Hematopoietic multipotent progenitor cell treated with erythropoietin and hydrocortisone succinate and interleukin-3 and kit ligand, for 4 days (in vitro differentiated cells): ENCODE measurements at regions not wholly inside any gene's neighbourhood (a gene's known extent, or its start where the extent isn't known, plus 50 kb on each side); places are given as distances from the start of the nearest gene placed in this dataset.
"Not testable (repeated sequence)": the region's sequence is repeated elsewhere in the genome, so short reads cannot be mapped to it uniquely, and the experiment has no call there.

ENCODE experiments used
- DNase-seq: peaks from one replicate; pipeline ENCODE4 v3.0.0-alpha.2; 2015

GRCh38 chrX:150058728-150059127 lies 120.4 kb upstream of the EOLA2 start:
- no peak for DNase-seq

DNA sequence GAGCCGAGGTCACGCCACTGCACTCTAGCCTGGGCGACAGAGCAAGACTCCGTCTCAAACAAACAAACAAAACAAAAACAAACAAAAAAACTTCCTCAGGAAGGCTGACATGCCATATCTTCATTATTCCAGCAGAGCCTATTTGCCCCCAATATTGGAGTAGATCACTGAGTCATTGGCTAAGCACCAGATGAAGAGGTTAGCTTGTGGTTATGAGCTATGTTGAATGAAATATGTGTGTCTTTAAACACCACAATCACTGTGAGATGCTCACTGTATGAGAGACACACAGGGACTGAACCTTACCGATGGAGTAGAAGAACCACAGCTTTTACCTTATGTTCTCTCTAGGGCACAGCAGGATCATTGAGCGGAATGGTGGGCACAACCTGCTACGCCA lies 122.1 kb upstream of the EOLA2 start:
- DNase-seq, result no peak

DNA sequence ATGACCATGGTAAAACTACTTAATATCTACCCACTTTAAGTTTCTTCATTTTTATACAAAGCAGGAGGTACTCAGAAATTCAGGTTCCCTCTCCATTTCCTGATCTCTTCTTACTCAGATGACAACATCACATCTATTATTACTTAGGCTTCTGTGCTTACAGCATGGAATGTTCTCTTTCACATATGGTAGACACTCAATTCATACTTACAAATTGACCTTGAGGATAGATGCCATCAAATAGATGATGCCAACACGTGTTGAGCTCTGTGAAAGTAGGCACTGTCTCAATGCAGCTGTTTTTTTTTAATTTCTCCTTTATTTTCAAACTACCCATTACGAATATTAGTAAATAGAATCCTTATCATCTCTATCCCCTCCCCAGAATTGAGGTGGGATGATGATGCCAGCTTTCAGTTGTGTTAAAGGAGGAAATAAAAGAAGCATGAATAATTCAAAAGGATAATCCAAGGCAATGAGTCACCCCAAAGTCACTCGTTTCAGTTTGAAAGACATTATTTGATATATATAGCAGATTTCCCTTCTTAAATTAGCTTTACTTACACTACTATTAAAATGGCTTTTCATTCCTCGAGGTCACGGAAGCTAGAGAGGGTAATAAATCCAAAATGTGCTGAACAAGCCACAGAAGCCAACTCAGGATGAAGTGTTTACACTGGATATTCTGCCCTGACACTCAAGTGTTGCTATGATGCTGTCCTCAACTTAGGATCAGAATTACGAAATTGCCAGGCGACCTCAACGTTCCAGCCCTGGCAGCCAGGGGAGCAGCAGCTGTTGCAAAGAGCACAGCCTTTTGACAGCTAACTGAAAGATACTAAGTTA lies 124.2 kb upstream of the EOLA2 start:
- DNase-seq, result peak; percentile 6

DNA sequence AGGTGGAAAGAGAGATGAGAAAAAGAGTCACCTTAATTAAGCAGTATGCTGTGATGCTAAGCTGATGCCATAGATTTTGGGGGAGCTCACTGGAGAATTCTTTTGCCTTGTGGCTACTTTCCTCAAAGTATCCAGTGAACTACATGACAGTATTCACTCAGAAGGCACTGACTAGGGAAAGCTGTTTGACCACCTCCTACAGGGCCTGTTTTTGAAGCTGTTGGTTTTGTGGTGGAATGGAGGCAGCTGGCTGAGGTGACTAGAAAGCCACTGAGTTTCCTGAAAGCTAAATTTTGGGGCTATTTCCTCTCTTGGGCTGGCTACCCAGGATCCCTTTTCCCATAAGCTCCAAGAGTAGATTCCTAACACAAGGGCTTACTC lies 124.8 kb upstream of the EOLA2 start:
- DNase-seq, result peak; percentile 2

DNA sequence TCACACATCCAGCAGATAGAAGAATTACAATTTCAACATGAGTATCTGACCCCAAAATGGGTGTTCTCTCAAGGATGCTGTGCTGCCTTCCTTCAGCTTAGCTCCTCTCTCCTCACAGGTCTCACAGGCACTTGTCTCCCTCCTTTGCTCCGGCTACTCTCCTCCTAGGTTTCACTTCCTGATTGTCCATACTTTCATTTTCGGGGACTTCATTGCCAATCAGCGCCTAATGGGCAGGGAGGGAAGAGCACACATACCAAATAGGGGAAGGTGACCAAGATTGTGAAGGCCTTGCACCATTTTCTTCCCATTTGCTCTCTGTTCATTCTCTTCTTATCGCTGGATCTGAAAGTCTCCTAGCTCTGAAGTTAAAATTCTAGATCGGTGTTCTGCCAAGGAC lies 125.4 kb upstream of the EOLA2 start:
- no peak for DNase-seq

DNA sequence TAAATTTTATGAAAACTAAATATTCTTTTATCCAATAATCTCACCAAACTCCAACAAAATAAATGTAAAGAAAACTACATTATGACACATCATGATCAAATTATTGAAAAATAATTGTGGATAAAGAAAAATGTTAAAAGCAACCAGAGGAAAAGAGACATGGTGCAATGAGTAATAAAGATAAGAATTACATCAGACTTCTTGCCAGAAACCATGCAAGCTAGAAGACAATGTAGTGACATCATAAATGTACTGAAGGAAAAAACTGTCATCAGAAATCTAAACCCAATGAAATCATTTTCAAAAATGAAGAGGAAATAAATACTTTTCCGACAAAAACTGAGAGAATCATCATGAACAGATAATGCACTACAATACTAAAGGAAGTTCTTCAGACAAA lies 135.9 kb upstream of the EOLA2 start:
- no peak for DNase-seq

DNA sequence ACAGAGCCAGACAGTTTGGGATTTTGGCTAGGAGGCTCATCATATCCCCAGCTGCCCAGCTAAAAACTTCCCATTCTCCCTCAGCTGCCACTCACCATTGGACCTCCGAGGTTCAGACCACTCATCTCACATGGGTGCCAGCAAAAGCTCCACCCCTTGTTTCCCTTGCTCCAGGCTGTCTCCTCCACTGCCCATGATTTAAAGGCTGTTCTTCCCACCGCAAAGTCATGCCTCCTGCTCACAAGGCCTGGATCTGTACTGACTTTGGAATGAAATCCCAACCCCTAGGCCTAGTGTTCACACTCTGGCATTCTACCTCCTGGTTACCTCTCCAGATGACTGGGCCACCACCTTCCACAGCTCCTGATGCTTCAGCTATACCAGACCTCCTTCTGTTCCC lies 142.2 kb upstream of the EOLA2 start:
- DNase-seq, result no peak

GRCh38 chrX:150081076-150081475 lies 142.8 kb upstream of the EOLA2 start:
- no peak for DNase-seq

- DNase-seq, result no peak
Observed at GRCh38 chrX:150084496-150085229, 146.4 kb upstream of the EOLA2 start.

GRCh38 chrX:150085881-150086280 lies 147.6 kb upstream of the EOLA2 start:
- no peak for DNase-seq

- DNase-seq, result no peak
Observed at GRCh38 chrX:150086371-150086770, 148.1 kb upstream of the EOLA2 start.

- DNase-seq, result no peak
Observed at GRCh38 chrX:150087612-150088011, 149.3 kb upstream of the EOLA2 start.

DNA sequence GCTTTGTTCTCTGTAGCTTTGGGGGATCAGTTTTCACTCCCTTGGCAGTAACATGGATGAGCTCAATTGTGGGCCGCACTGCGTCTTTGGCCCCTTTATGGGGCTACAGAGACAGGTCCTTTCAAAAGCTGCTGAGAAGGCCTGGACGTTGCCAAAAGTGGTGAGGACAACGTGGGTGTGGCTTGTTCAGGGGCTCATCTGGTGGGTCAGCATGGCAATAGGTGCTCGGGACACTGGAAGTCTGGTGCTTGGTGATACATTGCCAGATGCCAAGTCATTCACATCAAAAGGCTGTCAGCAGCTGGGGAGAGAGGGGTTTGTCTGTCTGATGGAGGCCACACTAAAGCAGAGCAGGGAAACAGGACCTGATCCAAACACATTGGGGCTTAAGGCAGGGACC lies 149.8 kb upstream of the EOLA2 start:
- DNase-seq, result no peak

GRCh38 chrX:150088766-150089518 lies 150.7 kb upstream of the EOLA2 start:
- DNase-seq, result no peak

DNA sequence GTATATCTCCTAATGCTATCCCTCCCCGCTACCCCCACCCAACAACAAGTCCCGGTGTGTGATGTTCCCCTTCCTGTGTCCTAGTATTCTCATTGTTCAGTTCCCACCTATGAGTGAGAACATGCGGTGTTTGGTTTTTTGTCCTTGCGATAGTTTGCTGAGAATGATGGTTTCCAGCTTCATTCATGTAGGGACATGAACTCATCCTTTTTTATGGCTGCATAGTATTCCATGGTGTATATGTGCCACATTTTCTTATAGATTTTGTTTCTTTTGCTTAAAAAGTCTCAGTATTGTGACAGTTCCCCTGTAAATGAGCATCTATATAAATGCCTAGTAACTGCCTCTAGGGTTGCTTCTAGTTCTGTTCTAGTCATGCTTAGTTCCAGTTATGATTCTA lies 153.0 kb upstream of the EOLA2 start:
- not testable (repeated sequence) for DNase-seq

DNA sequence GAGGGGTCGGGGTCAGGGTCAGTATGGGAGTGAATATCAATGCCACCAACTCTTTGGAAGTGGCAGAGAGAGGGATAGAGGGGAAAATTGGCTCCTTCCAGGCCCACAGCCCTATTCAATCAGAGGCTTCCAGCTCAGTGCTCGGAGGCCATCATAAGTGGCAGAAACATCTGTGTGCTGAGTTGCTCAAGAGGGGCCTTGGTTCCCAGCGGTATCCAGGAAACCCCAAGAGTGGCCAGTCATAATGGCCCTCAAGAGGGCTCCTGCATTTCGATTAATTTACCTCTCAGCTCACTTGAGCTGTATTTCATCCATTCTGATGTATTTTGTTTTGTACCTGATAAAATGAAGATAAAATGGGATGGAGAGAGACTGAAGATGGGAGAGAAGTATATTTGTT lies 154.3 kb upstream of the EOLA2 start:
- DNase-seq, result no peak

GRCh38 chrX:150094375-150094774 lies 156.1 kb upstream of the EOLA2 start:
- DNase-seq, result no peak

DNA sequence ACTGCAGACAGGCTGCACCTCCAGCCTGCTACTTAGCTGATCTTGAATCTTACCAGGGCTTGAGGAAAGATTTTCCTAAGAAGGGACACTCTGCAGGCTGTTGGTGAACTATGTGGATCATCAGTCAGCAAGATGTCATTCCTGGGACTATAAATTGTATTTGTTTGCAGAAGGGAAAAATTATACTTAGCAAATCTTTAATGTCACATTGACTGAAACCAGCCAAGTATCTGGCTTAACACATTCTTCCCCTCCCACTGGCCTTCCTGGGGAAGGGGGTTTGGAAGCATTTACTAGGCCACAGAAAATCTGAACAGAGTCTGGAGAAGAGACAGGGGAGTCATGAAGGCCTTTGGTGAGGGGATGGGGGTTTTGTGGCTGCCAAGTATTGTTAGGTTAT lies 156.7 kb upstream of the EOLA2 start:
- DNase-seq, result no peak

DNA sequence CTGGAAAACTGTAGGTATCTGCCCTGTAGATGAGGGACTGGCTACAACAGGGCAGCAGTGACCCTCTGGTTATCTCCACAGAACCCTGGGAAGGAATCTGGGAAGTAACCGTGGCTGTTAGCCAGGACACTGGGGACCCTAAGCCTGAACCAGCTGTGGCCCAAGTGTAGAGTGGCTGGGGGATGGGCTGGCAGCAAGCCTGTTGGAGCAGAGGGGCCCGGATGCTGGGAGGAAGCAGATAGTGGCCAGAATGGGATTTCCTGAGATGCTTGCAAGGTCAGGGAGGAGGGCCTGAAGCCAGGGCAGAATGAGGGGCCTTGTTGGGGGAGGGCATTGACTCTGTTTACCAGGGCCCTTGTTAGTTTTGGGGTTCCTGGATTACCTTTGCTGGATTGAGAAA lies 161.0 kb upstream of the EOLA2 start:
- DNase-seq, result peak; percentile 18

DNA sequence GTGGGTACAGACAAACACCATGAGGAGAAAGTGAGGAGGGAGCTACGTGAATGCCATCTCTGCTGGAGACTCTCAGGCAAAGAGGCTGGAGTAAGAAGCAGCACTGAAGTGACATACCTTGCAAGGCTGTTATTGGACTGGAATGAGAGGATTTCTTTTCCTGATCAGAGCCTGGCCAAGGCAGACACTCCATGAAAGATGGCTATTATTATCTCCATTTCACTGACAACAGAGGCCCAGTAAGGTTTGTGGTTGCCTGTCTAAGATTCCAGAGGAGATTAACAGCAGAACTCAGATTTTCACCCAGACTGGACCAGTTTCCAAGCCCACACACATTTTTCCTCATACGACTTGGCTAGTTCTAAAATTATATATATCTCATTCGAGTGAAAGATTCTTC lies 162.0 kb upstream of the EOLA2 start:
- no peak for DNase-seq

GRCh38 chrX:150118476-150118875 lies 180.2 kb upstream of the EOLA2 start:
- no peak for DNase-seq

GRCh38 chrX:150119323-150119722 lies 181.0 kb upstream of the EOLA2 start:
- no peak for DNase-seq

DNA sequence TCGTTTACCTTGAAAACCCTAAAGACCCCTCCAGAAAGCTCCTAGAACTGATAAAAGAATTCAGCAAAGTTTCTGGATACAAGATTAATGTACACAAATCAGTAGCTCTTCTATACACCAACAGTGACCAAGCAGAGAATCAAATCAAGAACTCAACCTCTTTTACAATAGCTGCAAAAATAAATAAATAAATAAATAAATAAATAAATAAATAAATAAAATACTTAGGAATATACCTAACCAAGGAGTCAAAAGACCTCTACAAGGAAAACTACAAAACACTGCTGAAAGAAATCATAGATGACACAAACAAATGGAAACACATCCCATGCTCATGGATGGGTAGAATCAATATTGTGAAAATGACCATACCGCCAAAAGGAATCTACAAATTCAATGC lies 186.8 kb upstream of the EOLA2 start:
- DNase-seq, result not testable (repeated sequence)

- no peak for DNase-seq
Observed at GRCh38 chrX:150127216-150127615, 188.9 kb upstream of the EOLA2 start.
